ENCODE measurements at regions not wholly inside any gene's neighbourhood (a gene's known extent, or its start where the extent isn't known, plus 50 kb on each side); places are given as distances from the start of the nearest gene placed in this dataset.

DNA sequence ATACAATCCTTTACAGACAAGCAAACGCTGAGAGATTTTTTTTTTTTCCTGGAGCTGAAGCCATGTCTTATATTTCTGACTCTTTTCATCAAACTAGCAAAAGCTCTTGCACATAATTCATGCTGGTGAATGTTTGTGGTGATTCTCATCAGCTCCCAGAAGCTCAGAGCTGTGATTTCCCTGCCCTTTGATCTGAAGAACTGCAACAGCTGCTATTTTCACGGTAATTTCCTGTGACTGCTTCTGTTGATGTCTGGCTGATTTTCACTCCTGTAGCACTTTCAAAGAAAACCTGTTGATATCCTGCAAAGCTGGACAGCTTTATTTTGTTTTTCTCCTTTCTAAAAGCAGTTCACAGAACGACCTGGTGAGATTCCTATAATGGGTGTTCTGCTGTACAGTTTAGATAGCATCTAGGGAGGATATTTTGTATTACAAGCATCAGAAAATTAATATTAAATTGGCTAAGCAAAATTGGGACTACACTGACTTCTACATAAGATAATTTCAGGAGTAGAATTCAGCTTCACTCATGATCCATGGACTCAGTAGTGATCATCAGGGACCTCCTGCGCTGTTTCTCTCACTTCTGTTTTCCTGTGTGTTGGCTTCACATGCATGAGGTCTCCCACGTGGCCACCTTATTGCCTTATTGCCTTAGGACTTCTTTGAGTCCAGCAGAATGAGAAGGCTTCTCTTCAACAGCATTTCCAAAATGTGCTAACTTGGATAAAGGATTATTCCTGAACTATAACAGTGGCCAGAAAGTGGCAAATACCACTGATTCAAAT lies 1111.6 kb upstream of the SORCS1 start:
- TF ChIP-seq POLR2A (IDR thresholded peaks at IDR 0.05; ENCODE audit: low read depth, low read length): no peak
- TF ChIP-seq POLR2AphosphoS5 (IDR thresholded peaks at IDR 0.05; ENCODE audit: low read depth, low read length): no peak
- TF ChIP-seq POU2F2 (IDR thresholded peaks at IDR 0.05; ENCODE audit: low read depth, low read length): no peak
